ENCODE measurements at regions not wholly inside any gene's neighbourhood (a gene's known extent, or its start where the extent isn't known, plus 50 kb on each side); places are given as distances from the start of the nearest gene placed in this dataset.
"Not testable (repeated sequence)": the region's sequence is repeated elsewhere in the genome, so short reads cannot be mapped to it uniquely, and the experiment has no call there.

GRCh38 chr16:18636928-18637327 is 75.0 kb upstream of the NOMO2 start:
- TF ChIP-seq, protein P1, sequence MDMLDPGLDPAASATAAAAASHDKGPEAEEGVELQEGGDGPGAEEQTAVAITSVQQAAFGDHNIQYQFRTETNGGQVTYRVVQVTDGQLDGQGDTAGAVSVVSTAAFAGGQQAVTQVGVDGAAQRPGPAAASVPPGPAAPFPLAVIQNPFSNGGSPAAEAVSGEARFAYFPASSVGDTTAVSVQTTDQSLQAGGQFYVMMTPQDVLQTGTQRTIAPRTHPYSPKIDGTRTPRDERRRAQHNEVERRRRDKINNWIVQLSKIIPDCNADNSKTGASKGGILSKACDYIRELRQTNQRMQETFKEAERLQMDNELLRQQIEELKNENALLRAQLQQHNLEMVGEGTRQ (CRISPR knock-in tag; IDR thresholded peaks at IDR 0.05) = not testable (repeated sequence)
- not testable (repeated sequence) for TF ChIP-seq ATF1 (CRISPR knock-in tag; IDR thresholded peaks at IDR 0.05); ZNF138 (CRISPR knock-in tag; conservative IDR thresholded peaks at IDR 0.05); SP1 (CRISPR knock-in tag; conservative IDR thresholded peaks at IDR 0.05); SMAD3 (CRISPR knock-in tag; IDR thresholded peaks at IDR 0.05; ENCODE audit: borderline replicate concordance); USF1 (CRISPR knock-in tag; IDR thresholded peaks at IDR 0.05); KAT7 (CRISPR knock-in tag; IDR thresholded peaks at IDR 0.05; ENCODE audit: borderline replicate concordance); NR2C2 (CRISPR knock-in tag; IDR thresholded peaks at IDR 0.05)
- TF ChIP-seq, protein P2, sequence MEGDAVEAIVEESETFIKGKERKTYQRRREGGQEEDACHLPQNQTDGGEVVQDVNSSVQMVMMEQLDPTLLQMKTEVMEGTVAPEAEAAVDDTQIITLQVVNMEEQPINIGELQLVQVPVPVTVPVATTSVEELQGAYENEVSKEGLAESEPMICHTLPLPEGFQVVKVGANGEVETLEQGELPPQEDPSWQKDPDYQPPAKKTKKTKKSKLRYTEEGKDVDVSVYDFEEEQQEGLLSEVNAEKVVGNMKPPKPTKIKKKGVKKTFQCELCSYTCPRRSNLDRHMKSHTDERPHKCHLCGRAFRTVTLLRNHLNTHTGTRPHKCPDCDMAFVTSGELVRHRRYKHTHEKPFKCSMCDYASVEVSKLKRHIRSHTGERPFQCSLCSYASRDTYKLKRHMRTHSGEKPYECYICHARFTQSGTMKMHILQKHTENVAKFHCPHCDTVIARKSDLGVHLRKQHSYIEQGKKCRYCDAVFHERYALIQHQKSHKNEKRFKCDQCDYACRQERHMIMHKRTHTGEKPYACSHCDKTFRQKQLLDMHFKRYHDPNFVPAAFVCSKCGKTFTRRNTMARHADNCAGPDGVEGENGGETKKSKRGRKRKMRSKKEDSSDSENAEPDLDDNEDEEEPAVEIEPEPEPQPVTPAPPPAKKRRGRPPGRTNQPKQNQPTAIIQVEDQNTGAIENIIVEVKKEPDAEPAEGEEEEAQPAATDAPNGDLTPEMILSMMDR (IDR thresholded peaks at IDR 0.05) = not testable (repeated sequence)
